H1 (cell line): ENCODE measurements at regions not wholly inside any gene's neighbourhood (a gene's known extent, or its start where the extent isn't known, plus 50 kb on each side); places are given as distances from the start of the nearest gene placed in this dataset.

Source experiments
- CTCF ChIA-PET: fragments of 300-600 bp; sonication (Branson Sonifier 250); formaldehyde crosslinking; loops from one replicate; lab custom pipeline; 2021; ENCODE audit not compliant: partially characterized antibody; lab: Charles Lee
- POLR2A ChIA-PET: fragments of 300-600 bp; sonication (Branson Sonifier 250); formaldehyde crosslinking; loops from one replicate; lab custom pipeline; 2021; ENCODE audit warnings: inconsistent platforms; ENCODE audit not compliant: partially characterized antibody; lab: Charles Lee
- DNase-seq, 2 experiments: peaks; one replicate each; pipeline versions ENCODE4 v3.0.0 to v3.0.0-alpha.2; 2010 to 2022; ENCODE audit warnings: low spot score in 2 of 2, low read depth in 1 of 2, mixed read lengths in 1 of 2
- FAIRE-seq: peaks from 2 replicates; lab custom pipeline; 2011; peaks lifted over from hg19 to GRCh38; lab: Jason Lieb, UNC
- H2AFZ ChIP-seq: 2 replicates; pipeline ENCODE4 v1.8.1; 2012; ENCODE audit warnings: low read length, inconsistent platforms
- H2AK5ac ChIP-seq: 2 replicates; pipeline ENCODE4 v1.6.1; 2013; ENCODE audit warnings: low read depth, low read length
- H2BK120ac ChIP-seq: replicated peaks from 2 replicates; pipeline ENCODE3; 2013; ENCODE audit warnings: low read depth, low read length, inconsistent platforms
- H2BK12ac ChIP-seq: 2 replicates; pipeline ENCODE4 v1.6.1; 2013; ENCODE audit warnings: low read depth, low read length
- H2BK15ac ChIP-seq: 2 replicates; pipeline ENCODE4 v1.6.1; 2013; ENCODE audit warnings: low read length
- H2BK20ac ChIP-seq: 2 replicates; pipeline ENCODE4 v1.6.1; 2013; ENCODE audit warnings: low read length
- H2BK5ac ChIP-seq: 2 replicates; pipeline ENCODE4 v1.6.1; 2013; ENCODE audit warnings: low read depth, low read length
- H3K14ac ChIP-seq: 2 replicates; pipeline ENCODE4 v1.6.1; 2013; ENCODE audit warnings: inconsistent platforms; ENCODE audit not compliant: insufficient read length
- H3K18ac ChIP-seq: 2 replicates; pipeline ENCODE4 v1.6.1; 2013; ENCODE audit warnings: low read length; ENCODE audit errors: extremely low read depth
- H3K23ac ChIP-seq: 2 replicates; pipeline ENCODE4 v1.6.1; 2013; ENCODE audit warnings: inconsistent platforms; ENCODE audit not compliant: insufficient read length
- H3K23me2 ChIP-seq: 2 replicates; pipeline ENCODE4 v1.6.1; 2013; ENCODE audit warnings: low read depth, low read length
- H3K27ac ChIP-seq: 2 replicates; pipeline ENCODE4 v1.6.1; 2011; ENCODE audit warnings: low read depth, low read length, inconsistent platforms
- H3K27me3 ChIP-seq, 4 experiments: replicated peaks in 1 of 4; 1 replicate in 1 of 4; 2 replicates in 3 of 4; pipeline versions ENCODE4 v1.6.1 to v1.8.1; 2011 to 2013; ENCODE audit warnings: low read length in 3 of 4, mild to moderate bottlenecking in 3 of 4, inconsistent platforms in 2 of 4, mixed read lengths in 2 of 4, moderate library complexity in 1 of 4; ENCODE audit not compliant: control insufficient read depth in 3 of 4, insufficient read depth in 3 of 4; ENCODE audit errors: extremely low read depth in 1 of 4
- H3K36me3 ChIP-seq, 4 experiments: 2 replicates each; pipeline versions ENCODE4 v1.6.1 to v1.8.1; 2011 to 2013; ENCODE audit warnings: mild to moderate bottlenecking in 4 of 4, low read length in 3 of 4, moderate library complexity in 2 of 4, control low read depth in 1 of 4, inconsistent platforms in 1 of 4; ENCODE audit not compliant: insufficient read depth in 4 of 4, control insufficient read depth in 2 of 4
- H3K4ac ChIP-seq: replicated peaks from 2 replicates; pipeline ENCODE3; 2013; ENCODE audit warnings: low read length, low read depth, mixed read lengths, inconsistent platforms; ENCODE audit not compliant: insufficient read length
- H3K4me1 ChIP-seq, 4 experiments: replicated peaks in 1 of 4; 1 replicate in 1 of 4; 2 replicates in 3 of 4; pipeline versions ENCODE4 v1.6.1 to v1.8.1; 2011 to 2013; ENCODE audit warnings: low read length in 3 of 4, inconsistent platforms in 2 of 4, mixed read lengths in 1 of 4; ENCODE audit not compliant: insufficient read depth in 4 of 4, control insufficient read depth in 3 of 4
- H3K4me2 ChIP-seq, 2 experiments: 2 replicates each; pipeline versions ENCODE4 v1.6.1 to v1.8.1; 2011 to 2013; ENCODE audit warnings: low read depth in 2 of 2, low read length in 2 of 2, control low read depth in 1 of 2, inconsistent platforms in 1 of 2, mild to moderate bottlenecking in 1 of 2; ENCODE audit not compliant: insufficient read depth in 1 of 2
- H3K4me3 ChIP-seq, 4 experiments: fragments of 200-600, 300-600 bp in 1 of 4; sonication (generic), shearing (Covaris generic), sonication (Bioruptor Twin) in 1 of 4; 2 replicates each; pipeline versions ENCODE4 v1.5.1 to v1.8.1; 2011 to 2016; ENCODE audit warnings: low read length in 4 of 4, low read depth in 3 of 4, control low read depth in 2 of 4, inconsistent platforms in 2 of 4, mild to moderate bottlenecking in 2 of 4, mixed read lengths in 1 of 4, moderate library complexity in 1 of 4; ENCODE audit not compliant: insufficient read depth in 2 of 4; ENCODE audit errors: extremely low read depth in 1 of 4
- H3K56ac ChIP-seq: replicated peaks from 2 replicates; pipeline ENCODE3; 2013; ENCODE audit warnings: low read depth, mild to moderate bottlenecking, mixed read lengths, low read length, inconsistent platforms; ENCODE audit not compliant: insufficient read length
- H3K79me1 ChIP-seq: 2 replicates; pipeline ENCODE4 v1.6.1; 2013; ENCODE audit warnings: low read depth, low read length, control low read depth
- H3K79me2 ChIP-seq, 2 experiments: 2 replicates each; pipeline versions ENCODE4 v1.6.1 to v1.8.1; 2012 to 2013; ENCODE audit warnings: low read length in 2 of 2, mild to moderate bottlenecking in 2 of 2, inconsistent platforms in 1 of 2; ENCODE audit not compliant: insufficient read depth in 2 of 2, control insufficient read depth in 1 of 2
- H3K9ac ChIP-seq, 4 experiments: replicated peaks in 1 of 4; 1 replicate in 1 of 4; 2 replicates in 3 of 4; pipeline versions ENCODE4 v1.6.1 to v1.8.1; 2011 to 2013; ENCODE audit warnings: low read depth in 3 of 4, low read length in 3 of 4, control low read depth in 2 of 4, mild to moderate bottlenecking in 2 of 4, moderate library complexity in 2 of 4, inconsistent platforms in 1 of 4; ENCODE audit errors: extremely low read depth in 1 of 4
- H3K9me3 ChIP-seq, 2 experiments: 2 replicates each; pipeline versions ENCODE4 v1.6.1 to v1.8.1; 2012 to 2013; ENCODE audit warnings: mild to moderate bottlenecking in 2 of 2, moderate library complexity in 2 of 2, control low read depth in 1 of 2, inconsistent platforms in 1 of 2, low read depth in 1 of 2, low read length in 1 of 2, mixed read lengths in 1 of 2; ENCODE audit not compliant: insufficient read depth in 2 of 2
- H4K20me1 ChIP-seq, 2 experiments: replicated peaks in 1 of 2; 2 replicates each; pipeline versions ENCODE3 to v1.8.1; 2011 to 2013; ENCODE audit warnings: inconsistent platforms in 2 of 2, low read length in 2 of 2, mild to moderate bottlenecking in 1 of 2; ENCODE audit not compliant: insufficient read depth in 2 of 2, control insufficient read depth in 1 of 2
- H4K5ac ChIP-seq: 2 replicates; pipeline ENCODE4 v1.6.1; 2013; ENCODE audit warnings: low read length, low read depth, mixed read lengths, inconsistent platforms; ENCODE audit not compliant: insufficient read length
- H4K8ac ChIP-seq: 2 replicates; pipeline ENCODE4 v1.8.0; 2013; ENCODE audit warnings: mild to moderate bottlenecking, moderate library complexity, low read length, inconsistent platforms; ENCODE audit not compliant: insufficient read depth; ENCODE audit errors: extremely low read depth
- H4K91ac ChIP-seq: replicated peaks from 2 replicates; pipeline ENCODE3; 2013; ENCODE audit warnings: low read length, mixed read lengths, inconsistent platforms; ENCODE audit not compliant: insufficient read length
- SIRT6 ChIP-seq: IDR thresholded peaks from one replicate; pipeline ENCODE4 v1.7.1; 2012; ENCODE audit warnings: low read length, inconsistent platforms
- TEAD4 ChIP-seq: IDR thresholded peaks from 2 replicates; pipeline ENCODE4 v1.6.1; 2012; ENCODE audit warnings: low read depth, low read length, inconsistent platforms, mixed read lengths
- whole genome bisulfite sequencing, 2 experiments: shearing (Covaris generic) in 1 of 2; methylation state at CpG; one replicate each; pipeline versions ENCODE4 v1.1.6 to v1.1.7; 2013 to 2015; ENCODE audit warnings: low lambda C conversion rate in 2 of 2, mixed read lengths in 2 of 2, inconsistent platforms in 1 of 2, low coverage in 1 of 2, missing lambda C conversion rate in 1 of 2; ENCODE audit not compliant: insufficient replicate concordance in 2 of 2, insufficient coverage in 1 of 2, insufficient read length in 1 of 2; ENCODE audit errors: extremely low coverage in 1 of 2, missing lambda C conversion rate in 1 of 2; 5-methylcytosine and 5-hydroxymethylcytosine counted together

GRCh38 chr4:103482893-103483292 is 236.9 kb downstream of the TACR3 start:
- peak overlapping the region; percentile 79 for H3K23ac ChIP-seq
- no peaks in the 10 kb centered on the region for H3K9me3 ChIP-seq
- no peaks in the 10 kb centered on the region for H4K20me1 ChIP-seq
- FAIRE-seq (no peak), DNase-seq (no peak)
- H3K27ac ChIP-seq: no peak overlapping the region
- no peaks in the 10 kb centered on the region for H3K23me2 ChIP-seq
- POLR2A ChIA-PET: interaction anchor here (0.9 kb wide), 1 partner anchor 11 kb away, joined by 3 read pairs; no protein-coding TSS in a partner anchor
- H3K56ac ChIP-seq: no peak overlapping the region
- no peak overlapping the region for H2BK15ac ChIP-seq
- H2BK20ac ChIP-seq: no peak overlapping the region
- no peak overlapping the region for H4K91ac ChIP-seq
- no peak overlapping the region for H2AFZ ChIP-seq
- no peak overlapping the region for H2BK5ac ChIP-seq
- TF ChIP-seq TEAD4 (no peak), SIRT6 (no peak)
- TF ChIP-seq, all 59 proteins: peak for 0
- Histone ChIP-seq H3K4me3 (no peak overlapping the region), H3K79me2 (no peaks in the 10 kb centered on the region), H3K9ac (no peak overlapping the region), H3K18ac (no peak overlapping the region), H2BK12ac (no peak overlapping the region), H3K27me3 (peaks cover 0 to 1% (median 0%) of the 10 kb centered on the region in 4 experiments; a peak in 1 of 7 replicates), H3K36me3 (no peaks in the 10 kb centered on the region), H2AK5ac (no peak overlapping the region), H4K5ac (no peak overlapping the region), H3K79me1 (no peaks in the 10 kb centered on the region), H4K8ac (no peak overlapping the region), H3K14ac (no peak overlapping the region), H3K4me2 (no peak overlapping the region), H2BK120ac (no peak overlapping the region), H3K4ac (no peak overlapping the region), H3K4me1 (peaks cover 0 to 2% (median 0%) of the 10 kb centered on the region in 4 experiments; a peak in 2 of 7 replicates)
- 95% methylated on average over 2 of the region's 2 CpGs; no CpG with 5 or more reads in 1 of the 2 experiments for WGBS, 2 experiments
- CTCF ChIA-PET: interaction anchor here (0.9 kb wide), 1 partner anchor 8 kb away, joined by 3 read pairs; no protein-coding TSS in a partner anchor
